Neural cell (in vitro differentiated cells): ENCODE measurements at regions not wholly inside any gene's neighbourhood (a gene's known extent, or its start where the extent isn't known, plus 50 kb on each side); places are given as distances from the start of the nearest gene placed in this dataset.

Experiments used
- H2AFZ ChIP-seq: fragments of 200-600, 300-800 bp; sonication (generic), shearing (Covaris generic); 2 replicates; pipeline ENCODE4 v1.6.0; 2014; ENCODE audit warnings: low read depth, mild to moderate bottlenecking, antibody characterized with exemption, low read length, moderate library complexity
- H3F3A ChIP-seq: fragments of 200-600 bp; shearing (Covaris generic); 2 replicates; pipeline ENCODE4 v1.6.1; 2016; ENCODE audit warnings: mild to moderate bottlenecking, moderate library complexity, mixed read lengths, antibody characterized with exemption, low read length; ENCODE audit not compliant: insufficient read depth, poor library complexity, severe bottlenecking
- H3K27ac ChIP-seq: fragments of 200-600, 300-800 bp; sonication (generic), shearing (Covaris generic); 2 replicates; pipeline ENCODE4 v1.5.1; 2014; ENCODE audit warnings: mild to moderate bottlenecking, low read length, moderate library complexity
- H3K27me3 ChIP-seq: fragments of 300-800, 200-600 bp; sonication (generic), shearing (Covaris generic); 2 replicates; pipeline ENCODE4 v1.6.0; 2014; ENCODE audit warnings: mild to moderate bottlenecking, low read depth, low read length, moderate library complexity; ENCODE audit not compliant: insufficient read depth
- H3K36me3 ChIP-seq: fragments of 300-800, 200-600 bp; sonication (generic), shearing (Covaris generic); 2 replicates; pipeline ENCODE4 v1.5.1; 2014; ENCODE audit warnings: mild to moderate bottlenecking, antibody characterized with exemption, low read length, moderate library complexity; ENCODE audit not compliant: insufficient read depth
- H3K4me2 ChIP-seq: fragments of 300-800, 200-600 bp; sonication (generic), shearing (Covaris generic); 2 replicates; pipeline ENCODE4 v1.6.0; 2014; ENCODE audit warnings: mild to moderate bottlenecking, low read length
- H3K4me3 ChIP-seq: fragments of 300-800, 200-600 bp; sonication (generic), shearing (Covaris generic); 2 replicates; pipeline ENCODE4 v1.5.1; 2014; ENCODE audit warnings: mild to moderate bottlenecking, low read length, moderate library complexity
- H3K79me2 ChIP-seq: fragments of 200-600 bp; shearing (Covaris generic); replicated peaks from 2 replicates; pipeline ENCODE4 v1.6.0; 2014; ENCODE audit warnings: mild to moderate bottlenecking, low read length, moderate library complexity; ENCODE audit not compliant: insufficient read depth
- H3K9ac ChIP-seq: fragments of 300-800, 200-600 bp; sonication (generic), shearing (Covaris generic); 2 replicates; pipeline ENCODE4 v1.6.1; 2016; ENCODE audit warnings: mild to moderate bottlenecking, low read length, mixed read lengths
- H3K9me2 ChIP-seq: fragments of 200-600 bp; shearing (Covaris generic); 2 replicates; pipeline ENCODE4 v1.6.1; 2016; ENCODE audit warnings: mild to moderate bottlenecking, low read length, mixed read lengths; ENCODE audit not compliant: insufficient read depth
- H3K9me3 ChIP-seq: fragments of 200-600, 300-800 bp; sonication (generic), shearing (Covaris generic); 2 replicates; pipeline ENCODE4 v1.6.1; 2016; ENCODE audit warnings: mild to moderate bottlenecking, mixed run types, low read length, moderate library complexity, mixed read lengths
- H4K20me1 ChIP-seq: fragments of 200-600 bp; shearing (Covaris generic); 2 replicates; pipeline ENCODE4 v1.6.1; 2016; ENCODE audit warnings: mild to moderate bottlenecking, mixed run types; ENCODE audit not compliant: insufficient read depth
- EP300 ChIP-seq: fragments of 450-650 bp; conservative IDR thresholded peaks from 2 replicates; pipeline ENCODE4 v1.6.1; 2014; ENCODE audit warnings: antibody characterized with exemption, mild to moderate bottlenecking, moderate library complexity; ENCODE audit not compliant: poor library complexity, severe bottlenecking
- EZH2 ChIP-seq: fragments of 200-600, 300-800 bp; shearing (Covaris generic), sonication (generic); IDR thresholded peaks from 2 replicates; pipeline ENCODE4 v1.6.1; 2014; ENCODE audit warnings: antibody characterized with exemption, low read length, borderline replicate concordance, mild to moderate bottlenecking; ENCODE audit not compliant: insufficient read depth, poor library complexity, severe bottlenecking
- MXI1 ChIP-seq: fragments of 450-650 bp; conservative IDR thresholded peaks from 2 replicates; pipeline ENCODE4 v1.6.1; 2014; ENCODE audit warnings: antibody characterized with exemption, mild to moderate bottlenecking; ENCODE audit not compliant: poor library complexity, severe bottlenecking
- POLR2AphosphoS5 ChIP-seq: IDR thresholded peaks from 2 replicates; pipeline ENCODE4 v1.6.1; 2012
- RAD21 ChIP-seq: fragments of 450-650 bp; conservative IDR thresholded peaks from 2 replicates; pipeline ENCODE4 v1.6.1; 2014; ENCODE audit warnings: antibody characterized with exemption, mild to moderate bottlenecking, moderate library complexity
- SMC3 ChIP-seq: fragments of 450-650 bp; conservative IDR thresholded peaks from 2 replicates; pipeline ENCODE4 v1.6.1; 2014; ENCODE audit warnings: antibody characterized with exemption, mild to moderate bottlenecking, moderate library complexity; ENCODE audit not compliant: poor library complexity
- TAF1 ChIP-seq: IDR thresholded peaks from 2 replicates; pipeline ENCODE4 v1.6.1; 2012; ENCODE audit warnings: low read depth
- TF ChIP-seq, protein P1 (sequence below): IDR thresholded peaks from 2 replicates; pipeline ENCODE4 v1.6.1; 2012; ENCODE audit warnings: borderline replicate concordance
- TF ChIP-seq, protein P2 (sequence below): fragments of 450-650 bp; IDR thresholded peaks from 2 replicates; pipeline ENCODE4 v1.5.1; 2014; ENCODE audit warnings: antibody characterized with exemption, mild to moderate bottlenecking, moderate library complexity; ENCODE audit not compliant: poor library complexity, severe bottlenecking

DNA sequence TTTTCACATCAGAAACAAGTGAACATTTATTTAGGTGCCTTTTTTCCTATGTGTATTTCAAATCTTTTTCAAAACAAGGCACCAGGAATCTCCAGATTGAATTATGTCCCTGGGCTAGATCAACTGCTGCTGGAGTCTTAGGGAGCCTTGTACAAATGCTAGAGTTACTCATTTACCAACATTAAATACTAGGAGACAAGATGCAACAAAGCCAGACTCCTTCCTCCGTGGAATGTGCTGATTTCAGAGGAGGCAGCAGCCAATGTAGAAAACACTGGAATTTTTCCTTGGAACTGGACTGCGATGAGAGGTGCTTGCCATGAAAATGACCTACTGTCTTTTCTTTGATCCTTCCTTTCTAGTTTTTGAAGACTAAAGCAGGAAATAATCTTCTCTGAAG lies 1514.7 kb upstream of the MIR17HG start:
- Histone ChIP-seq H3K4me2 (no peak overlapping the region), H2AFZ (no peak overlapping the region), H3K9me2 (no peaks in the 10 kb centered on the region), H3K4me3 (no peak overlapping the region), H3K27ac (no peak overlapping the region), H3K9ac (no peak overlapping the region), H3K36me3 (no peaks in the 10 kb centered on the region), H3K27me3 (no peaks in the 10 kb centered on the region), H3F3A (no peaks in the 10 kb centered on the region), H3K79me2 (no peaks in the 10 kb centered on the region), H3K9me3 (no peaks in the 10 kb centered on the region), H4K20me1 (no peaks in the 10 kb centered on the region)
- TF ChIP-seq EP300 (no peak), SMC3 (no peak), TAF1 (no peak), RAD21 (no peak), MXI1 (no peak), POLR2AphosphoS5 (no peak), EZH2 (no peak)
- TF ChIP-seq, protein P1, sequence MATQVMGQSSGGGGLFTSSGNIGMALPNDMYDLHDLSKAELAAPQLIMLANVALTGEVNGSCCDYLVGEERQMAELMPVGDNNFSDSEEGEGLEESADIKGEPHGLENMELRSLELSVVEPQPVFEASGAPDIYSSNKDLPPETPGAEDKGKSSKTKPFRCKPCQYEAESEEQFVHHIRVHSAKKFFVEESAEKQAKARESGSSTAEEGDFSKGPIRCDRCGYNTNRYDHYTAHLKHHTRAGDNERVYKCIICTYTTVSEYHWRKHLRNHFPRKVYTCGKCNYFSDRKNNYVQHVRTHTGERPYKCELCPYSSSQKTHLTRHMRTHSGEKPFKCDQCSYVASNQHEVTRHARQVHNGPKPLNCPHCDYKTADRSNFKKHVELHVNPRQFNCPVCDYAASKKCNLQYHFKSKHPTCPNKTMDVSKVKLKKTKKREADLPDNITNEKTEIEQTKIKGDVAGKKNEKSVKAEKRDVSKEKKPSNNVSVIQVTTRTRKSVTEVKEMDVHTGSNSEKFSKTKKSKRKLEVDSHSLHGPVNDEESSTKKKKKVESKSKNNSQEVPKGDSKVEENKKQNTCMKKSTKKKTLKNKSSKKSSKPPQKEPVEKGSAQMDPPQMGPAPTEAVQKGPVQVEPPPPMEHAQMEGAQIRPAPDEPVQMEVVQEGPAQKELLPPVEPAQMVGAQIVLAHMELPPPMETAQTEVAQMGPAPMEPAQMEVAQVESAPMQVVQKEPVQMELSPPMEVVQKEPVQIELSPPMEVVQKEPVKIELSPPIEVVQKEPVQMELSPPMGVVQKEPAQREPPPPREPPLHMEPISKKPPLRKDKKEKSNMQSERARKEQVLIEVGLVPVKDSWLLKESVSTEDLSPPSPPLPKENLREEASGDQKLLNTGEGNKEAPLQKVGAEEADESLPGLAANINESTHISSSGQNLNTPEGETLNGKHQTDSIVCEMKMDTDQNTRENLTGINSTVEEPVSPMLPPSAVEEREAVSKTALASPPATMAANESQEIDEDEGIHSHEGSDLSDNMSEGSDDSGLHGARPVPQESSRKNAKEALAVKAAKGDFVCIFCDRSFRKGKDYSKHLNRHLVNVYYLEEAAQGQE: no peak
- TF ChIP-seq, protein P2, sequence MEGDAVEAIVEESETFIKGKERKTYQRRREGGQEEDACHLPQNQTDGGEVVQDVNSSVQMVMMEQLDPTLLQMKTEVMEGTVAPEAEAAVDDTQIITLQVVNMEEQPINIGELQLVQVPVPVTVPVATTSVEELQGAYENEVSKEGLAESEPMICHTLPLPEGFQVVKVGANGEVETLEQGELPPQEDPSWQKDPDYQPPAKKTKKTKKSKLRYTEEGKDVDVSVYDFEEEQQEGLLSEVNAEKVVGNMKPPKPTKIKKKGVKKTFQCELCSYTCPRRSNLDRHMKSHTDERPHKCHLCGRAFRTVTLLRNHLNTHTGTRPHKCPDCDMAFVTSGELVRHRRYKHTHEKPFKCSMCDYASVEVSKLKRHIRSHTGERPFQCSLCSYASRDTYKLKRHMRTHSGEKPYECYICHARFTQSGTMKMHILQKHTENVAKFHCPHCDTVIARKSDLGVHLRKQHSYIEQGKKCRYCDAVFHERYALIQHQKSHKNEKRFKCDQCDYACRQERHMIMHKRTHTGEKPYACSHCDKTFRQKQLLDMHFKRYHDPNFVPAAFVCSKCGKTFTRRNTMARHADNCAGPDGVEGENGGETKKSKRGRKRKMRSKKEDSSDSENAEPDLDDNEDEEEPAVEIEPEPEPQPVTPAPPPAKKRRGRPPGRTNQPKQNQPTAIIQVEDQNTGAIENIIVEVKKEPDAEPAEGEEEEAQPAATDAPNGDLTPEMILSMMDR: no peak

DNA sequence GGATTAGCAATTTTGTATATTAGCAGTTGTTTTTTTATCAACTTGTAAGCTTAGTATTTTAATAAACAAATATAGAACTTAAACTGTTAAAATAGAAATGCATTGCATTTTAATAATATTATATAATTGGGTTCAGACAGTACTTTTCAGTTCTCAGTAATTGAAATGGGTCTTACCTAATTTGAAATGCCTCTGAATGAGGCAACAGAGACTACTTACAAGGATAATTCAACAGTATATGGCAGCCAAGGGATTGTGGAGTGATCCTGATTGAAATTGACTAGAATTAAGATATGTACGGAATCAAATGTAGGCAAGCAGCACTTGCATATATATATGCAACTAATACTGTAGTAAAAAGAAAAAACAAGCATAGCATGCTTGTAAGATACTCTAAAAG lies 1503.9 kb upstream of the MIR17HG start:
- no peak overlapping the region for H3K9ac ChIP-seq
- H3K4me3 ChIP-seq: no peak overlapping the region
- H4K20me1 ChIP-seq: no peaks in the 10 kb centered on the region
- TF ChIP-seq EP300 (no peak), TAF1 (no peak), POLR2AphosphoS5 (no peak), RAD21 (no peak), EZH2 (no peak), SMC3 (no peak), MXI1 (no peak)
- TF ChIP-seq, protein P2: no peak
- TF ChIP-seq, protein P1: no peak
- no peaks in the 10 kb centered on the region for H3K27me3 ChIP-seq
- no peak overlapping the region for H3K27ac ChIP-seq
- no peaks in the 10 kb centered on the region for H3K9me3 ChIP-seq
- H3K4me2 ChIP-seq: no peak overlapping the region
- no peak overlapping the region for H2AFZ ChIP-seq
- no peaks in the 10 kb centered on the region for H3F3A ChIP-seq
- H3K9me2 ChIP-seq: no peaks in the 10 kb centered on the region
- no peaks in the 10 kb centered on the region for H3K79me2 ChIP-seq
- no peaks in the 10 kb centered on the region for H3K36me3 ChIP-seq
